Tibial artery (tissue), 4 donors: ENCODE measurements at regions not wholly inside any gene's neighbourhood (a gene's known extent, or its start where the extent isn't known, plus 50 kb on each side); places are given as distances from the start of the nearest gene placed in this dataset.
"Not testable (repeated sequence)": the region's sequence is repeated elsewhere in the genome, so short reads cannot be mapped to it uniquely, and the experiment has no call there.

Experiments
- DNase-seq, 2 donors: peaks; one replicate each; pipeline ENCODE4 v3.0.0-alpha.2; 2019
- H3K27ac ChIP-seq, 2 donors: fragments of 200-600 bp; sonication (generic) in 1 of 2; 1 replicate in 1 of 2; 2 replicates in 1 of 2; pipeline ENCODE4 v1.5.1; 2018 to 2019; ENCODE audit warnings: mild to moderate bottlenecking in 1 of 2
- H3K27me3 ChIP-seq, 2 donors: fragments of 200-600 bp; sonication (generic) in 1 of 2; one replicate each; pipeline versions ENCODE4 v1.5.1 to v1.6.0; 2016 to 2019
- H3K36me3 ChIP-seq, 3 donors: fragments of 200-600 bp; sonication (generic) in 2 of 3; one replicate each; pipeline ENCODE4 v1.5.1; 2016 to 2019; ENCODE audit warnings: mild to moderate bottlenecking in 2 of 3
- H3K4me1 ChIP-seq, 4 donors: fragments of 200-600 bp; sonication (generic) in 2 of 4; 1 replicate in 3 of 4; 2 replicates in 1 of 4; pipeline ENCODE4 v1.5.1; 2016 to 2019
- H3K4me3 ChIP-seq, 2 donors: fragments of 200-600 bp; sonication (generic) in 1 of 2; 1 replicate in 1 of 2; 2 replicates in 1 of 2; pipeline ENCODE4 v1.5.1; 2018 to 2019; ENCODE audit warnings: mild to moderate bottlenecking in 2 of 2
- H3K9me3 ChIP-seq, 3 donors: fragments of 200-600 bp; sonication (generic) in 1 of 3; one replicate each; pipeline ENCODE4 v1.5.1; 2016 to 2019
- CTCF ChIP-seq, 2 experiments: fragments of 200-600 bp in 1 of 2; fragments of 450-650 bp in 1 of 2; IDR thresholded peaks; one replicate each; pipeline ENCODE4 v1.5.1; 2017 to 2019; ENCODE audit warnings: antibody characterized with exemption in 2 of 2, mild to moderate bottlenecking in 1 of 2, moderate library complexity in 1 of 2
- intact Hi-C: fragments of 100-400 bp; cut with DNase I; formaldehyde crosslinking; loops from one replicate; pipeline ENCODE4 v1.15.0; 2023; ENCODE audit warnings: low total_unique reads

- Histone ChIP-seq H3K27me3 (peaks cover 0 to 10% of the 10 kb centered on the region in 2 donors), H3K9me3 (no peaks in the 10 kb centered on the region), H3K4me3 (no peak overlapping the region), H3K27ac (no peak overlapping the region), H3K4me1 (no peaks in the 10 kb centered on the region), H3K36me3 (no peaks in the 10 kb centered on the region)
- DNase-seq, result no peak
- intact Hi-C loops, result no loop called here
- TF ChIP-seq CTCF (IDR thresholded peaks at IDR 0.05), result no peak
Measured at GRCh38 chr1:38772026-38772425, 87.5 kb downstream of the RRAGC start.

DNA sequence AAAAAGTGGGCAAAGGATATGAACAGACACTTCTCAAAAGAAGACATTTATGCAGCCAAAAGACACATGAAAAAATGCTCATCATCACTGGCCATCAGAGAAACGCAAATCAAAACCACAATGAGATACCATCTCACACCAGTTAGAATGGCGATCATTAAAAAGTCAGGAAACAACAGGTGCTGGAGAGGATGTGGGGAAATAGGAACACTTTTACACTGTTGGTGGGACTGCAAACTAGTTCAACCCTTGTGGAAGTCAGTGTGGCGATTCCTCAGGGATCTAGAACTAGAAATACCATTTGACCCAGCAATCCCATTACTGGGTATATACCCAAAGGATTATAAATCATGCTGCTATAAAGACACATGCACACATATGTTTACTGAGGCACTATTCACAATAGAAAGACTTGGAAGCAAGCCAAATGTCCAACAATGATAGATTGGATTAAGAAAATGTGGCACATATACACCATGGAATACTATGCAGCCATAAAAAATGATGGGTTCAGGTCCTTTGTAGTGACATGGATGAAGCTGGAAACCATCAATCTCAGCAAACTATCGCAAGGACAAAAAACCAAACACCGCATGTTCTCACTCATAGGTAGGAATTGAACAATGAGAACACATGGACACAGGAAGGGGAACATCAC lies 88.9 kb downstream of the RRAGC start:
- H3K27ac ChIP-seq, H3K9me3 ChIP-seq, DNase-seq, H3K27me3 ChIP-seq, H3K4me1 ChIP-seq, H3K4me3 ChIP-seq, H3K36me3 ChIP-seq, intact Hi-C loops: not testable (repeated sequence)

- DNase-seq, result no peak
- H3K27me3 ChIP-seq, result peaks cover 0 to 14% of the 10 kb centered on the region in 2 donors
- H3K4me3 ChIP-seq, result no peak overlapping the region
- intact Hi-C loops, result no loop called here
- H3K4me1 ChIP-seq, result no peaks in the 10 kb centered on the region
- TF ChIP-seq CTCF (IDR thresholded peaks at IDR 0.05), result no peak
- H3K9me3 ChIP-seq, result no peaks in the 10 kb centered on the region
- no peak overlapping the region for H3K27ac ChIP-seq
- no peaks in the 10 kb centered on the region for H3K36me3 ChIP-seq
Measured at GRCh38 chr1:38766125-38766524, 93.4 kb downstream of the RRAGC start.

DNA sequence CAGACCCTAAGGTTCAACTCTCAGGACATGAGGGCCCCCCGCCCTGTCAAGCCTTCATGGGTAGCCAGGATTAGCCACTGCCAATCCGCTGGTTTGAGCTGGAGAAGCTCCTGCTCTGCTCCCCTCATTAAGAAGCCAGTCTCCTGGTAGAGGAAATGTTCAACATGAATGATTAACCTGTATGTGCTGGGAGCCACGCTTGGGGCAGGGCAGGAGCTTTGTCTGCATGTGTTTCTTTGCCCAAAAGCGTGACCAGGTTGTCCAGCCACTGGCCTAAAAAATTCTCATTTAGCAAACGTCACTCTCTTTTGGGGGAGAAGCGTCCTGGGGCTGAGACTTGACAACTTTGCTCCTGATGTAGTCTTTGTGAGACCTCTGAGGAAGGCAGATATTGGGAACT lies 96.5 kb downstream of the RRAGC start:
- intact Hi-C loops, result no loop called here
- DNase-seq, result no peak
- no peak for TF ChIP-seq CTCF (IDR thresholded peaks at IDR 0.05)
- no peak overlapping the region for H3K27ac ChIP-seq
- H3K27me3 ChIP-seq, result peaks cover 0 to 14% of the 10 kb centered on the region in 2 donors
- H3K4me1 ChIP-seq, result no peaks in the 10 kb centered on the region
- no peaks in the 10 kb centered on the region for H3K36me3 ChIP-seq
- no peaks in the 10 kb centered on the region for H3K9me3 ChIP-seq
- H3K4me3 ChIP-seq, result no peak overlapping the region

DNA sequence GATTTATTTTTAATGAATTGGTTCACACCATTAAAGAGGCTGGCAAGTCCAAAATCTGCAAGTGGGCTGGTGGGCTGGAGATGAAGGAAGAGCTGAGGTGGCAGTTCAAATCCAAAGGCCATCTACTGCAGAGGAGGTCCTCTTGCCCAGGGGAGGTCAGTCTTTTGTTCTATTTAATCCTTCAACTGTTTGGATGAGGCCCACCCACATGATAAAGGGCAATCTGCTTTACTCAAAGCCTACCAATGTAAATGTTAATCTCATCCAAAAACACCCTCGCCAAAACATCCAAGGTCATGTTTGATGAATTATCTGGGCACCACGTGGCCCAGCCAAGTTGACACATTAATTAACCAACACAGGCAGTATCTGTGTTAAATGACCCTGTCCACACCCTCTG lies 99.0 kb downstream of the RRAGC start:
- no peak for TF ChIP-seq CTCF (IDR thresholded peaks at IDR 0.05)
- intact Hi-C loops, result no loop called here
- no peaks in the 10 kb centered on the region for H3K9me3 ChIP-seq

GRCh38 chr1:38758820-38759219 lies 100.8 kb downstream of the RRAGC start:
- intact Hi-C loops, result no loop called here
- Histone ChIP-seq H3K36me3 (no peaks in the 10 kb centered on the region), H3K27me3 (peaks cover 0 to 7% of the 10 kb centered on the region in 2 donors), H3K27ac (no peak overlapping the region), H3K4me1 (no peaks in the 10 kb centered on the region), H3K9me3 (no peaks in the 10 kb centered on the region), H3K4me3 (no peak overlapping the region)
- no peak for TF ChIP-seq CTCF (IDR thresholded peaks at IDR 0.05)
- DNase-seq, result no peak

More for the DNA sequence above, 99.0 kb downstream of the RRAGC start:
- Histone ChIP-seq H3K36me3 (no peaks in the 10 kb centered on the region), H3K4me3 (no peak overlapping the region), H3K27ac (no peak overlapping the region), H3K4me1 (no peaks in the 10 kb centered on the region), H3K27me3 (peaks cover 0 to 14% of the 10 kb centered on the region in 2 donors)
- no peak for DNase-seq
